Bronchial epithelial cell (primary cell): ENCODE measurements at regions not wholly inside any gene's neighbourhood (a gene's known extent, or its start where the extent isn't known, plus 50 kb on each side); places are given as distances from the start of the nearest gene placed in this dataset.
"Not testable (repeated sequence)": the region's sequence is repeated elsewhere in the genome, so short reads cannot be mapped to it uniquely, and the experiment has no call there.

Source experiments
- DNase-seq: peaks from one replicate; pipeline ENCODE4 v3.0.0-alpha.2; 2010; ENCODE audit warnings: low read depth
- FAIRE-seq: peaks from 2 replicates; lab custom pipeline; 2011; peaks lifted over from hg19 to GRCh38; lab: Jason Lieb, UNC
- H3K27me3 ChIP-seq: 2 replicates; pipeline ENCODE4 v1.5.1; 2011; ENCODE audit warnings: low read length; ENCODE audit not compliant: control insufficient read depth, insufficient read depth
- H3K36me3 ChIP-seq: 2 replicates; pipeline ENCODE4 v1.5.1; 2011; ENCODE audit warnings: low read length; ENCODE audit not compliant: control insufficient read depth, insufficient read depth
- H3K4me3 ChIP-seq: 2 replicates; pipeline ENCODE4 v1.5.1; 2011; ENCODE audit warnings: mild to moderate bottlenecking, low read depth, low read length, control low read depth
- CTCF ChIP-seq: IDR thresholded peaks from 2 replicates; pipeline ENCODE4 v1.5.1; 2011; ENCODE audit warnings: mild to moderate bottlenecking, moderate library complexity, low read length, control low read depth, inconsistent platforms; ENCODE audit not compliant: insufficient read depth, severe bottlenecking

- Histone ChIP-seq H3K4me3 (no peak overlapping the region), H3K27me3 (no peaks in the 10 kb centered on the region), H3K36me3 (peaks cover 3% of the 10 kb centered on the region)
- FAIRE-seq (no peak), DNase-seq (no peak)
- no peak for TF ChIP-seq CTCF
These were observed 60.6 kb upstream of the CRYM start for GRCh38 chr16:21338537-21339268.

- Histone ChIP-seq H3K27me3 (no peaks in the 10 kb centered on the region), H3K4me3 (no peak overlapping the region), H3K36me3 (peaks cover 3% of the 10 kb centered on the region)
- FAIRE-seq: no peak
- TF ChIP-seq CTCF: no peak
- peak; percentile 45 for DNase-seq
These were observed 58.1 kb upstream of the CRYM start for GRCh38 chr16:21336231-21336630.

- DNase-seq, H3K27me3 ChIP-seq, H3K36me3 ChIP-seq, FAIRE-seq, H3K4me3 ChIP-seq: not testable (repeated sequence)
These were observed 56.4 kb upstream of the CRYM start for GRCh38 chr16:21334188-21335146.

GRCh38 chr16:21333683-21334082 lies 55.6 kb upstream of the CRYM start:
- not testable (repeated sequence) for H3K27me3 ChIP-seq, H3K36me3 ChIP-seq, H3K4me3 ChIP-seq, DNase-seq, FAIRE-seq
